HEK293T (cell line): ENCODE measurements at regions not wholly inside any gene's neighbourhood (a gene's known extent, or its start where the extent isn't known, plus 50 kb on each side); places are given as distances from the start of the nearest gene placed in this dataset.

Experiments
- CTBP1 ChIP-seq: fragments of 450-650 bp; IDR thresholded peaks from 2 replicates; pipeline ENCODE4 v1.6.1; 2016; ENCODE audit warnings: borderline replicate concordance
- FOXA1 ChIP-seq: fragments of 450-650 bp; IDR thresholded peaks from 2 replicates; pipeline ENCODE4 v1.6.1; 2016; ENCODE audit warnings: mild to moderate bottlenecking
- FOXM1 ChIP-seq: fragments of 450-650 bp; IDR thresholded peaks from 2 replicates; pipeline ENCODE4 v1.6.1; 2017; ENCODE audit warnings: mild to moderate bottlenecking, borderline replicate concordance
- L3MBTL2 ChIP-seq: fragments of 450-650 bp; conservative IDR thresholded peaks from 2 replicates; pipeline ENCODE4 v1.6.1; 2016; ENCODE audit warnings: mild to moderate bottlenecking
- LEF1 ChIP-seq: fragments of 450-650 bp; IDR thresholded peaks from 2 replicates; pipeline ENCODE4 v1.6.1; 2017; ENCODE audit warnings: mild to moderate bottlenecking, borderline replicate concordance
- NFRKB ChIP-seq: fragments of 450-650 bp; IDR thresholded peaks from 2 replicates; pipeline ENCODE4 v1.6.1; 2016; ENCODE audit warnings: mild to moderate bottlenecking, moderate library complexity
- SP1 ChIP-seq: fragments of 450-650 bp; IDR thresholded peaks from 2 replicates; pipeline ENCODE4 v1.6.1; 2017
- ZNF384 ChIP-seq: fragments of 450-650 bp; IDR thresholded peaks from 2 replicates; pipeline ENCODE4 v1.6.1; 2016

GRCh38 chr7:54810401-54810800, 51.4 kb upstream of the SEC61G start:
- TF ChIP-seq SP1 (no peak), FOXA1 (no peak), LEF1 (no peak), L3MBTL2 (no peak), CTBP1 (no peak), FOXM1 (no peak), ZNF384 (no peak), NFRKB (no peak)
